K562 (cell line): ENCODE measurements at regions not wholly inside any gene's neighbourhood (a gene's known extent, or its start where the extent isn't known, plus 50 kb on each side); places are given as distances from the start of the nearest gene placed in this dataset.

Source experiments
- CBX2 ChIP-seq: fragments of 200-600 bp; sonication (generic); IDR thresholded peaks from one replicate; pipeline ENCODE4 v1.6.1; 2012; ENCODE audit warnings: mild to moderate bottlenecking, low read length, inconsistent platforms; ENCODE audit not compliant: insufficient read depth, poor library complexity, severe bottlenecking
- CTCF ChIP-seq, 3 experiments: IDR thresholded peaks in 2 of 3; conservative IDR thresholded peaks in 1 of 3; 2 replicates each; pipeline ENCODE4 v1.5.1; 2011 to 2012; ENCODE audit warnings: low read length in 3 of 3, mild to moderate bottlenecking in 3 of 3, control low read depth in 2 of 3, improper control_type of control experiment in 1 of 3, inconsistent platforms in 1 of 3, low read depth in 1 of 3, mixed read lengths in 1 of 3, moderate library complexity in 1 of 3; ENCODE audit not compliant: insufficient read depth in 2 of 3
- ETS2 ChIP-seq: IDR thresholded peaks from 2 replicates; pipeline ENCODE4 v1.6.1; 2016; ENCODE audit warnings: borderline replicate concordance, missing genetic modification characterization, mild to moderate bottlenecking, moderate library complexity, missing compliant biosample characterization; ENCODE audit not compliant: poor library complexity, severe bottlenecking
- FOXK1 ChIP-seq: sonication (generic); formaldehyde crosslinking; IDR thresholded peaks from 2 replicates; pipeline ENCODE4 v1.8.0; 2022; ENCODE audit warnings: missing genetic modification reagents, mild to moderate bottlenecking, borderline replicate concordance
- FOXM1 ChIP-seq, 2 experiments: fragments of 450-650 bp in 1 of 2; sonication (generic) in 1 of 2; formaldehyde crosslinking in 1 of 2; IDR thresholded peaks; 2 replicates each; pipeline versions ENCODE4 v1.6.1 to v1.9.0; 2017 to 2022; ENCODE audit warnings: low read depth in 2 of 2, mild to moderate bottlenecking in 2 of 2, missing genetic modification reagents in 1 of 2, moderate library complexity in 1 of 2
- GATAD2A ChIP-seq: fragments of 450-650 bp; IDR thresholded peaks from 2 replicates; pipeline ENCODE4 v1.6.1; 2017
- LARP7 ChIP-seq: fragments of 450-650 bp; IDR thresholded peaks from 2 replicates; pipeline ENCODE4 v1.6.1; 2016
- LCOR ChIP-seq: sonication (generic); formaldehyde crosslinking; IDR thresholded peaks from 2 replicates; pipeline ENCODE4 v1.8.0; 2022; ENCODE audit warnings: mild to moderate bottlenecking, missing genetic modification reagents
- MAX ChIP-seq: sonication (generic); formaldehyde crosslinking; IDR thresholded peaks from 2 replicates; pipeline ENCODE4 v1.9.0; 2022; ENCODE audit warnings: mild to moderate bottlenecking, missing genetic modification reagents
- MAZ ChIP-seq, 2 experiments: fragments of 450-650 bp in 1 of 2; sonication (generic) in 1 of 2; formaldehyde crosslinking; IDR thresholded peaks in 1 of 2; conservative IDR thresholded peaks in 1 of 2; 2 replicates each; pipeline versions ENCODE4 v1.4.0 to v1.5.0; 2020; ENCODE audit warnings: mild to moderate bottlenecking in 1 of 2, missing genetic modification reagents in 1 of 2
- PATZ1 ChIP-seq: fragments of 250-450 bp; sonication (Bioruptor Pico); IDR thresholded peaks from 2 replicates; pipeline ENCODE4 v1.5.0; 2020; ENCODE audit warnings: mild to moderate bottlenecking, borderline replicate concordance
- POLR2H ChIP-seq: IDR thresholded peaks from 2 replicates; pipeline ENCODE4 v1.6.1; 2016; ENCODE audit warnings: missing genetic modification characterization, low read depth, mild to moderate bottlenecking, control low read depth, missing compliant biosample characterization, moderate library complexity
- POLR3G ChIP-seq: IDR thresholded peaks from 2 replicates; pipeline ENCODE4 v1.6.1; 2011; ENCODE audit not compliant: insufficient read length, insufficient replicate concordance; ENCODE audit errors: extremely low read depth
- SMARCE1 ChIP-seq: fragments of 450-650 bp; IDR thresholded peaks from 2 replicates; pipeline ENCODE4 v1.7.1; 2016; ENCODE audit warnings: mild to moderate bottlenecking
- SRSF7 ChIP-seq: fragments of 200-400 bp; formaldehyde crosslinking; optimal IDR thresholded peaks from 2 replicates; pipeline ENCODE3; 2017; ENCODE audit warnings: mild to moderate bottlenecking, low read depth, low read length
- TAF9B ChIP-seq: fragments of 450-650 bp; IDR thresholded peaks from 2 replicates; pipeline ENCODE4 v1.6.1; 2018; ENCODE audit warnings: mild to moderate bottlenecking; ENCODE audit not compliant: partially characterized antibody
- XRCC5 ChIP-seq: fragments of 200-400 bp; formaldehyde crosslinking; IDR thresholded peaks from 2 replicates; pipeline ENCODE4 v1.6.1; 2017; ENCODE audit warnings: low read depth, mild to moderate bottlenecking, low read length
- ZBTB9 ChIP-seq: fragments of 450-650 bp; formaldehyde crosslinking; IDR thresholded peaks from 2 replicates; pipeline ENCODE4 v1.4.0; 2020; ENCODE audit warnings: mild to moderate bottlenecking, moderate library complexity
- ZNF586 ChIP-seq: fragments of 450-650 bp; formaldehyde crosslinking; conservative IDR thresholded peaks from 2 replicates; pipeline ENCODE4 v1.4.0; 2020; ENCODE audit warnings: mild to moderate bottlenecking, moderate library complexity
- ZNF639 ChIP-seq, 2 experiments: fragments of 200-800 bp in 1 of 2; sonication (Bioruptor generic) in 1 of 2; sonication (generic) in 1 of 2; formaldehyde crosslinking in 1 of 2; IDR thresholded peaks in 1 of 2; conservative IDR thresholded peaks in 1 of 2; 2 replicates each; pipeline versions ENCODE4 v1.5.0 to v1.6.1; 2016 to 2020; ENCODE audit warnings: missing compliant biosample characterization in 1 of 2, missing genetic modification characterization in 1 of 2, missing genetic modification reagents in 1 of 2

GRCh38 chr7:113421696-113422330 lies 303.5 kb upstream of the SMIM30 start (continued):
- no peak for TF ChIP-seq ZNF639 (CRISPR knock-in tag; conservative IDR thresholded peaks at IDR 0.05 in 1 of 2, IDR thresholded peaks at IDR 0.05 in 1 of 2)
- TF ChIP-seq PATZ1: no peak
- TF ChIP-seq FOXK1 (CRISPR knock-in tag): no peak
- no peak for TF ChIP-seq LARP7
- no peak for TF ChIP-seq POLR2H (tag)
- TF ChIP-seq ZNF586 (CRISPR knock-in tag): no peak
- 0 out of 2 replicates have a peak, but pooled peaks have one; percentile 30 for TF ChIP-seq XRCC5
- no peak for TF ChIP-seq GATAD2A
- TF ChIP-seq ETS2 (tag): no peak
- TF ChIP-seq MAZ (CRISPR knock-in tag; conservative IDR thresholded peaks at IDR 0.05 in 1 of 2, IDR thresholded peaks at IDR 0.05 in 1 of 2): 0 out of 4 replicates have a peak, but pooled peaks of 1 of the 2 experiments have one; percentile 41
- TF ChIP-seq LCOR (CRISPR knock-in tag): no peak; the same call in 1 of the 2 replicates
- TF ChIP-seq CBX2: no peak
- TF ChIP-seq ZBTB9 (CRISPR knock-in tag): no peak
- no peak for TF ChIP-seq SMARCE1
- TF ChIP-seq SRSF7: no peak
- TF ChIP-seq TAF9B: no peak
- peak; percentile 95 to 99 (median 99) for TF ChIP-seq CTCF (IDR thresholded peaks at IDR 0.05 in 2 of 3, conservative IDR thresholded peaks at IDR 0.05 in 1 of 3; ENCODE audit: insufficient read depth in 2 of 3, low read depth in 1 of 3, low read length in 3 of 3)
- TF ChIP-seq POLR3G: no peak
- TF ChIP-seq FOXM1 (IDR thresholded peaks at IDR 0.05; ENCODE audit: low read depth): no peak
- TF ChIP-seq FOXM1 (CRISPR knock-in tag; IDR thresholded peaks at IDR 0.05; ENCODE audit: low read depth): no peak
- peak; percentile 60; the same call in 1 of the 2 replicates for TF ChIP-seq MAX (CRISPR knock-in tag)
